Mesenchymal stem cell (in vitro differentiated cells and primary cell): ENCODE measurements at regions not wholly inside any gene's neighbourhood (a gene's known extent, or its start where the extent isn't known, plus 50 kb on each side); places are given as distances from the start of the nearest gene placed in this dataset.
"Not testable (repeated sequence)": the region's sequence is repeated elsewhere in the genome, so short reads cannot be mapped to it uniquely, and the experiment has no call there.

Experiments used
- DNase-seq: peaks from one replicate; pipeline ENCODE4 v3.0.0-alpha.2; 2013
- H2AFZ ChIP-seq: one replicate; pipeline ENCODE4 v1.6.1; 2013; ENCODE audit warnings: low read depth, mild to moderate bottlenecking, control low read depth, inconsistent platforms, low read length, moderate library complexity
- H2AK5ac ChIP-seq: 2 replicates; pipeline ENCODE4 v1.6.1; 2013; ENCODE audit warnings: low read length, moderate library complexity, mild to moderate bottlenecking, inconsistent platforms; ENCODE audit not compliant: severe bottlenecking
- H2BK120ac ChIP-seq: one replicate; pipeline ENCODE4 v1.6.1; 2013; ENCODE audit warnings: low read depth, mild to moderate bottlenecking, inconsistent platforms, low read length, moderate library complexity
- H2BK12ac ChIP-seq, 2 experiments: one replicate each; pipeline ENCODE4 v1.6.1; 2013; ENCODE audit warnings: inconsistent platforms in 2 of 2, low read length in 2 of 2, mild to moderate bottlenecking in 2 of 2, moderate library complexity in 2 of 2, control low read depth in 1 of 2
- H2BK15ac ChIP-seq: one replicate; pipeline ENCODE4 v1.6.1; 2013; ENCODE audit warnings: mild to moderate bottlenecking, low read depth, inconsistent platforms; ENCODE audit not compliant: poor library complexity, severe bottlenecking
- H2BK5ac ChIP-seq: 2 replicates; pipeline ENCODE4 v1.6.1; 2013; ENCODE audit warnings: low read depth, mild to moderate bottlenecking, low read length, control low read depth, inconsistent platforms; ENCODE audit not compliant: poor library complexity, severe bottlenecking
- H3K14ac ChIP-seq, 2 experiments: one replicate each; pipeline ENCODE4 v1.6.1; 2013; ENCODE audit warnings: inconsistent platforms in 2 of 2, low read length in 2 of 2, control low read depth in 1 of 2, mild to moderate bottlenecking in 1 of 2, moderate library complexity in 1 of 2
- H3K18ac ChIP-seq, 2 experiments: one replicate each; pipeline ENCODE4 v1.6.1; 2013; ENCODE audit warnings: inconsistent platforms in 2 of 2, low read length in 2 of 2, control low read depth in 1 of 2, low read depth in 1 of 2, mild to moderate bottlenecking in 1 of 2
- H3K23ac ChIP-seq, 2 experiments: one replicate each; pipeline ENCODE4 v1.6.1; 2013; ENCODE audit warnings: inconsistent platforms in 2 of 2, low read length in 2 of 2, mild to moderate bottlenecking in 2 of 2, moderate library complexity in 2 of 2, control low read depth in 1 of 2
- H3K27ac ChIP-seq: 2 replicates; pipeline ENCODE4 v1.5.1; 2013; ENCODE audit warnings: mild to moderate bottlenecking, moderate library complexity, low read length, control low read depth, inconsistent platforms; ENCODE audit not compliant: poor library complexity, severe bottlenecking
- H3K27me3 ChIP-seq, 2 experiments: 2 replicates each; pipeline versions ENCODE4 v1.6.1 to v1.7.0; 2013; ENCODE audit warnings: low read length in 2 of 2, mild to moderate bottlenecking in 2 of 2, moderate library complexity in 2 of 2, control low read depth in 1 of 2, inconsistent platforms in 1 of 2; ENCODE audit not compliant: control insufficient read depth in 1 of 2, insufficient read depth in 1 of 2
- H3K36me3 ChIP-seq, 2 experiments: 2 replicates each; pipeline versions ENCODE4 v1.6.1 to v1.7.0; 2013; ENCODE audit warnings: low read length in 2 of 2, control low read depth in 1 of 2, inconsistent platforms in 1 of 2, low read depth in 1 of 2, mild to moderate bottlenecking in 1 of 2; ENCODE audit not compliant: insufficient read depth in 2 of 2, control insufficient read depth in 1 of 2
- H3K4ac ChIP-seq, 2 experiments: one replicate each; pipeline ENCODE4 v1.6.1; 2013; ENCODE audit warnings: inconsistent platforms in 2 of 2, low read length in 2 of 2, mild to moderate bottlenecking in 2 of 2, moderate library complexity in 2 of 2, control low read depth in 1 of 2, low read depth in 1 of 2
- H3K4me1 ChIP-seq: 2 replicates; pipeline ENCODE4 v1.6.1; 2013; ENCODE audit warnings: low read depth, low read length, control low read depth; ENCODE audit not compliant: control insufficient read depth, insufficient read depth
- H3K4me2 ChIP-seq: 2 replicates; pipeline ENCODE4 v1.6.1; 2013; ENCODE audit warnings: low read length, mild to moderate bottlenecking, inconsistent platforms; ENCODE audit not compliant: poor library complexity, severe bottlenecking
- H3K4me3 ChIP-seq, 2 experiments: 2 replicates each; pipeline versions ENCODE4 v1.5.1 to v1.7.0; 2013; ENCODE audit warnings: low read length in 2 of 2, mild to moderate bottlenecking in 2 of 2, control low read depth in 1 of 2, low read depth in 1 of 2; ENCODE audit not compliant: insufficient read depth in 1 of 2
- H3K79me1 ChIP-seq: replicated peaks from 2 replicates; pipeline ENCODE4 v1.6.1; 2013; ENCODE audit warnings: mild to moderate bottlenecking, control low read depth, low read length, inconsistent platforms; ENCODE audit not compliant: poor library complexity, severe bottlenecking
- H3K9ac ChIP-seq: 2 replicates; pipeline ENCODE4 v1.7.0; 2013; ENCODE audit warnings: mild to moderate bottlenecking, low read length, moderate library complexity
- H3K9me3 ChIP-seq: 2 replicates; pipeline ENCODE4 v1.7.0; 2013; ENCODE audit warnings: mild to moderate bottlenecking, low read length; ENCODE audit not compliant: control insufficient read depth
- H4K8ac ChIP-seq: one replicate; pipeline ENCODE4 v1.6.1; 2013; ENCODE audit warnings: inconsistent platforms, mild to moderate bottlenecking, low read length, moderate library complexity
- H4K91ac ChIP-seq: one replicate; pipeline ENCODE4 v1.6.1; 2013; ENCODE audit warnings: mild to moderate bottlenecking, low read length, inconsistent platforms
- WGBS: methylation state at CpG from one replicate; pipeline ENCODE4 v1.1.7; 2013; ENCODE audit warnings: mixed read lengths; 5-methylcytosine and 5-hydroxymethylcytosine counted together

GRCh38 chr2:129504646-129505045 lies 474.8 kb upstream of the RAB6C start:
- H2BK120ac ChIP-seq = no peak overlapping the region
- no peak overlapping the region for H3K4me3 ChIP-seq
- H2BK15ac ChIP-seq = no peak overlapping the region
- H3K79me1 ChIP-seq = no peaks in the 10 kb centered on the region
- no peaks in the 10 kb centered on the region for H3K27me3 ChIP-seq
- no peak overlapping the region for H2BK12ac ChIP-seq
- no peak overlapping the region for H3K23ac ChIP-seq
- no peak overlapping the region for H2AK5ac ChIP-seq
- no peak overlapping the region for H3K4ac ChIP-seq
- no peak overlapping the region for H2BK5ac ChIP-seq
- no peak overlapping the region for H2AFZ ChIP-seq
- H3K36me3 ChIP-seq = no peaks in the 10 kb centered on the region
- H3K14ac ChIP-seq = no peak overlapping the region
- no peak overlapping the region for H3K4me2 ChIP-seq
- WGBS = no CpG with 5 or more reads among the region's 3 CpGs
- H3K18ac ChIP-seq = no peak overlapping the region
- no peaks in the 10 kb centered on the region for H3K4me1 ChIP-seq
- peaks cover 3% of the 10 kb centered on the region for H3K9me3 ChIP-seq
- H4K8ac ChIP-seq = no peak overlapping the region
- no peak for DNase-seq
- no peak overlapping the region for H4K91ac ChIP-seq
- no peak overlapping the region for H3K9ac ChIP-seq
- no peak overlapping the region for H3K27ac ChIP-seq

- no peak overlapping the region for H3K27ac ChIP-seq
- H3K9me3 ChIP-seq = peaks cover 18% of the 10 kb centered on the region
- H3K4me1 ChIP-seq = no peaks in the 10 kb centered on the region
- H3K4me3 ChIP-seq = no peak overlapping the region
- no peak overlapping the region for H4K91ac ChIP-seq
- no peak for DNase-seq
- no peak overlapping the region for H3K4me2 ChIP-seq
- H4K8ac ChIP-seq = no peak overlapping the region
- H3K27me3 ChIP-seq = no peaks in the 10 kb centered on the region
- no peak overlapping the region for H2BK5ac ChIP-seq
- no peaks in the 10 kb centered on the region for H3K79me1 ChIP-seq
- WGBS = 72% methylated on average over 2 of the region's 4 CpGs
- no peak overlapping the region for H2BK120ac ChIP-seq
- H2AK5ac ChIP-seq = no peak overlapping the region
- no peak overlapping the region for H2BK12ac ChIP-seq
- H3K23ac ChIP-seq = no peak overlapping the region
- H3K36me3 ChIP-seq = no peaks in the 10 kb centered on the region
- no peak overlapping the region for H2BK15ac ChIP-seq
- no peak overlapping the region for H3K4ac ChIP-seq
- no peak overlapping the region for H3K9ac ChIP-seq
- no peak overlapping the region for H3K14ac ChIP-seq
- no peak overlapping the region for H2AFZ ChIP-seq
- H3K18ac ChIP-seq = no peak overlapping the region
Observed at GRCh38 chr2:129518937-129519336, 460.5 kb upstream of the RAB6C start.

- H3K4me3 ChIP-seq, H3K27me3 ChIP-seq, H2AK5ac ChIP-seq, H2BK120ac ChIP-seq, H3K18ac ChIP-seq, H3K79me1 ChIP-seq, H2BK12ac ChIP-seq, H2BK15ac ChIP-seq, H3K9me3 ChIP-seq, H3K23ac ChIP-seq, H3K4me2 ChIP-seq, H3K9ac ChIP-seq, H2AFZ ChIP-seq, H2BK5ac ChIP-seq, H3K36me3 ChIP-seq, H4K8ac ChIP-seq, H3K4me1 ChIP-seq, H3K27ac ChIP-seq, H3K14ac ChIP-seq, H3K4ac ChIP-seq, H4K91ac ChIP-seq, DNase-seq: not testable (repeated sequence)
- 88% methylated on average over 9 of the region's 9 CpGs for WGBS
Observed at GRCh38 chr2:129532158-129532557, 447.3 kb upstream of the RAB6C start.

- H3K79me1 ChIP-seq = no peaks in the 10 kb centered on the region
Observed at GRCh38 chr2:129548880-129549279, 430.6 kb upstream of the RAB6C start.

More at GRCh38 chr2:129548880-129549279, 430.6 kb upstream of the RAB6C start:
- 41% methylated on average over 2 of the region's 3 CpGs for WGBS
- Histone ChIP-seq H3K4me3 (no peak overlapping the region), H3K36me3 (no peaks in the 10 kb centered on the region), H3K4me1 (no peaks in the 10 kb centered on the region), H3K4me2 (no peak overlapping the region), H2BK5ac (no peak overlapping the region), H3K18ac (no peak overlapping the region), H2BK15ac (no peak overlapping the region), H3K14ac (no peak overlapping the region), H3K27ac (no peak overlapping the region), H4K8ac (no peak overlapping the region), H2AK5ac (no peak overlapping the region), H3K9ac (no peak overlapping the region), H3K23ac (no peak overlapping the region), H2AFZ (no peak overlapping the region), H2BK12ac (no peak overlapping the region), H2BK120ac (no peak overlapping the region), H3K27me3 (no peaks in the 10 kb centered on the region), H3K9me3 (no peaks in the 10 kb centered on the region), H4K91ac (no peak overlapping the region), H3K4ac (no peak overlapping the region)
- no peak for DNase-seq
